OCI-LY3 (cell line): ENCODE measurements at regions not wholly inside any gene's neighbourhood (a gene's known extent, or its start where the extent isn't known, plus 50 kb on each side); places are given as distances from the start of the nearest gene placed in this dataset.
"Not testable (repeated sequence)": the region's sequence is repeated elsewhere in the genome, so short reads cannot be mapped to it uniquely, and the experiment has no call there.

Experiments
- H2AFZ ChIP-seq: fragments of 200-600, 300-600 bp; shearing (Covaris generic); 2 replicates; pipeline ENCODE4 v1.6.0; 2014; ENCODE audit warnings: antibody characterized with exemption, low read depth, low read length
- H3K27ac ChIP-seq: fragments of 200-600, 300-600 bp; sonication (generic); 2 replicates; pipeline ENCODE4 v1.5.1; 2014; ENCODE audit warnings: mild to moderate bottlenecking, low read length, moderate library complexity, mixed read lengths
- H3K27me3 ChIP-seq: fragments of 200-600, 300-600 bp; sonication (generic); 2 replicates; pipeline ENCODE4 v1.6.1; 2014; ENCODE audit warnings: low read depth, low read length, mixed read lengths
- H3K36me3 ChIP-seq: fragments of 200-600, 300-600 bp; sonication (generic); replicated peaks from 2 replicates; pipeline ENCODE3; 2014; ENCODE audit warnings: low read depth, low read length, mixed read lengths
- H3K4me1 ChIP-seq: fragments of 300-600, 200-600 bp; sonication (generic); 2 replicates; pipeline ENCODE4 v1.6.1; 2014; ENCODE audit warnings: low read length, mixed read lengths
- H3K4me2 ChIP-seq: fragments of 200-600, 300-600 bp; sonication (generic); 2 replicates; pipeline ENCODE4 v1.6.1; 2014; ENCODE audit warnings: low read length, mixed read lengths
- H3K4me3 ChIP-seq: fragments of 300-600, 200-600 bp; sonication (generic); 2 replicates; pipeline ENCODE4 v1.5.1; 2014; ENCODE audit warnings: antibody characterized with exemption, mild to moderate bottlenecking, low read length, moderate library complexity
- H3K79me2 ChIP-seq: fragments of 300-600, 200-600 bp; shearing (Covaris generic); 2 replicates; pipeline ENCODE4 v1.6.1; 2014; ENCODE audit warnings: mild to moderate bottlenecking, low read length, mixed read lengths
- H3K9ac ChIP-seq: fragments of 300-600, 200-600 bp; shearing (Covaris generic); 2 replicates; pipeline ENCODE4 v1.6.0; 2014; ENCODE audit warnings: mild to moderate bottlenecking, low read length, moderate library complexity
- H3K9me3 ChIP-seq: fragments of 200-600, 300-600 bp; shearing (Covaris generic); 2 replicates; pipeline ENCODE4 v1.6.1; 2014; ENCODE audit warnings: low read length, mixed read lengths; ENCODE audit not compliant: insufficient read depth
- H4K20me1 ChIP-seq: fragments of 200-600, 300-600 bp; sonication (generic); 2 replicates; pipeline ENCODE4 v1.6.1; 2016; ENCODE audit warnings: low read length, mixed read lengths; ENCODE audit not compliant: insufficient read depth
- CTCF ChIP-seq: fragments of 200-600, 300-600 bp; sonication (generic); IDR thresholded peaks from 2 replicates; pipeline ENCODE4 v1.5.1; 2014; ENCODE audit warnings: antibody characterized with exemption, low read length, low read depth
- EZH2phosphoT487 ChIP-seq: fragments of 200-600 bp; shearing (Covaris generic); IDR thresholded peaks from 2 replicates; pipeline ENCODE4 v1.6.1; 2018; ENCODE audit warnings: antibody characterized with exemption, mixed run types, low read depth

DNA sequence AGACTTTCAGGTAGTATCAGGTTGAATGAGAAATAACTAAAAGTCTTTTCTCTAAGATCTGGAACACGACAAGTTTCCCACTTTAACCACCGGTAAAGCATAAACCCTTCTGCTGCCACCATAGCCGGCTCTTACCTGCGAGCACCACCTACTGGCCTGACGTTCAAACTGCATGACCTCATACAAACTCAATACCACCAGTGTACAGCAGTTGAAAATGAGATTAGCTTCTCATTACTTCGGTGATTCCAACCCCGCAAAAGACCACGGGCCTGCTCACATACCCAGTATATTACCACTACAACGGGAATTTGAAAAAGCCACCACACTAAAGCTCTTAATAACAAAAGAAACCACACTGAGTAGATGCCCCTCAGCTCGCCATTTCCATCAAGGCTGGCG is 1238.6 kb downstream of the TMEM121 start:
- not testable (repeated sequence) for H3K4me3 ChIP-seq, H2AFZ ChIP-seq, H3K27me3 ChIP-seq, H3K9ac ChIP-seq, H3K27ac ChIP-seq, H3K4me2 ChIP-seq, H3K4me1 ChIP-seq, H3K79me2 ChIP-seq, H4K20me1 ChIP-seq, H3K36me3 ChIP-seq, H3K9me3 ChIP-seq
- TF ChIP-seq CTCF: peak; percentile 36

- TF ChIP-seq CTCF (no peak), EZH2phosphoT487 (no peak)
- Histone ChIP-seq H3K27ac (no peak overlapping the region), H3K79me2 (no peaks in the 10 kb centered on the region), H4K20me1 (no peaks in the 10 kb centered on the region), H3K36me3 (no peaks in the 10 kb centered on the region), H3K4me1 (0 out of 2 replicates have a peak, but pooled peaks cover 2% of the 10 kb centered on the region), H3K4me2 (no peak overlapping the region), H3K9ac (no peak overlapping the region), H3K9me3 (no peaks in the 10 kb centered on the region), H3K27me3 (no peaks in the 10 kb centered on the region; the same call in 1 of the 2 replicates), H3K4me3 (no peak overlapping the region), H2AFZ (no peak overlapping the region)
These were observed 1239.8 kb downstream of the TMEM121 start for GRCh38 chr14:106766145-106766544.

- not testable (repeated sequence) for H3K4me2 ChIP-seq, H3K36me3 ChIP-seq, H3K4me3 ChIP-seq, H3K79me2 ChIP-seq, H3K4me1 ChIP-seq, H3K9ac ChIP-seq, H2AFZ ChIP-seq, H3K9me3 ChIP-seq, H3K27ac ChIP-seq, H4K20me1 ChIP-seq, H3K27me3 ChIP-seq
- peak; percentile 23; the same call in 1 of the 2 replicates for TF ChIP-seq CTCF
These were observed 1240.3 kb downstream of the TMEM121 start for GRCh38 chr14:106766551-106767277.

DNA sequence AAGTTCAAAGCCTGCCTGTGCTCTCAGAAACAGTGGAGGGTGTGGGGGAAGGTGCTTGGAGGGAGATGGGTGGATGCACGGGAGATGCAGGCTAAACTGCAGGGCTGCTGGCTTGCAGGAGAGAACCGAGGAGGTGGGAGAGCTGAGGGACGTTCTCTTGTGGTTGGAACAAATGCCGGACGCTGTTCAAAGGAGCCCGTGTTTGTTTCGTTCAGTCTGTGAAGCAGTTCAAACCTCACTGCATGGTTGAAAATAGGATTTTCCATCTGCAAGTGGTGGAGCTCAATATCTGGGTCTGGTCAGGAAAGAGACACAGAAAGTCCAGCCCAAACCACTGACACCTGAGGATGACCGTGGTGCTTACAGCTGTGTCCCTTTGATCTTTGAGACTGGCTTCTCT is 1241.8 kb downstream of the TMEM121 start:
- not testable (repeated sequence) for H4K20me1 ChIP-seq, H3K27ac ChIP-seq, H3K27me3 ChIP-seq, H3K9me3 ChIP-seq, H2AFZ ChIP-seq, H3K79me2 ChIP-seq, H3K4me1 ChIP-seq, H3K4me2 ChIP-seq, H3K9ac ChIP-seq, H3K36me3 ChIP-seq, H3K4me3 ChIP-seq

DNA sequence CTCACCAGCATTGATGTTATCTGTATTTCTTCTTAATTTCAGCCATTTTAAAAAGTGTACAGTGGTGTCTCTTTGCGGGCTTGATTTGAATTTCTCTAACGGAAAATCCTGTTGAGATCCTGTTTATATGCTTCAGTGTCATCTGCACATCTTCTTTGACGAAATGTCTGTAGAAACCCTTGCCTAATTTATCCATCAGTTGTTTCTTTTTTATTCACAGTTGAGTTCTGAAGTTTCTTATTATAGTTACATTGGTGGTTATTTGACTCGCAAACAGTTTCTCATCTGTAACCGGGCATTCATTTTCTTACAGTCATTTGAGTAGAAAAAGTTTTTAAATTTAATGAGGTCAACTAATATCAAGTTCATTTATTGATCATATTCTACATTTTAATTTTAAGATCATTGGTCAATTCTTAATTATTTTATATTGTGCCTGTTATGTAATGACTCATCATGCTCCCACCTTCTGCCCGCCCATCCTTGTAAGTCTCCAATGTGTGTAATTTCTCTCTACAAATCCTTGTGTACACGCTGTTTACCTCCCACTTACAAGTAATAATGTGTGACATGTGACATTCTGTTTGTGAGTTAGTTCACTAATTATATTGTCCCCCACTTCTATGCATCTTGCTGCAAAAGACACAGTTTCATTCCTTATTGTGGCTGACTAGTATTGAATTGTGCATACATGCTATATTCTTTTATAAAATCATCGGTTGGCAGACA is 1242.8 kb downstream of the TMEM121 start:
- not testable (repeated sequence) for H3K27ac ChIP-seq, H3K27me3 ChIP-seq, H3K4me1 ChIP-seq, H3K36me3 ChIP-seq, H3K4me2 ChIP-seq, H4K20me1 ChIP-seq, H3K9ac ChIP-seq, H3K9me3 ChIP-seq, H3K4me3 ChIP-seq, H3K79me2 ChIP-seq, H2AFZ ChIP-seq

DNA sequence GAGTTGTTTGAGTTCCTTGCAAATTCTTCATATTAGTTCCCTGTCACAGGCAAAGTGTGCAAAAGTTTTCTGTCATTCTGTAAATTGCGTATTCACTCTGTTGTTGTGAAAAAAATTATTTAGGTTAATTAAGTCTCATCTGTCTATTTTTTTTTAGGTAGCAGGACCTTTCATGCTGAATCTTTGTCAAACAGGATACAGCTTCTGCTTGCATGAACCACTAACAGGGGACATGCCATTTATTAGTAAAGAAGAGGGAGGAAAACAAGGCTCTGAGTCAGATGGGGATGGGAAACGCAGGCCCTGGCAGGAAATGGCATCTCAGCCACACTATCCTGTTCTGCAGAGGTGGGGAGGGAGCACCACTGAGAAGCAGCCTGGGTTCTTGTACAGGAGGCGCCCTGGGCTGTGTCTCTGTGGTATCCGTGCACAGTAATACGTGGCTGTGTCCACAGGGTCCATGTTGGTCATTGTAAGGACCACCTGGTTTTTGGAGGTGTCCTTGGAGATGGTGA is 1243.8 kb downstream of the TMEM121 start:
- H3K36me3 ChIP-seq, H3K27me3 ChIP-seq, H3K9me3 ChIP-seq, H4K20me1 ChIP-seq, H3K4me2 ChIP-seq, H3K79me2 ChIP-seq, H3K4me1 ChIP-seq, H3K9ac ChIP-seq, H2AFZ ChIP-seq, H3K27ac ChIP-seq, H3K4me3 ChIP-seq: not testable (repeated sequence)
